ES-I3 (cell line): ENCODE measurements at regions not wholly inside any gene's neighbourhood (a gene's known extent, or its start where the extent isn't known, plus 50 kb on each side); places are given as distances from the start of the nearest gene placed in this dataset.
"Not testable (repeated sequence)": the region's sequence is repeated elsewhere in the genome, so short reads cannot be mapped to it uniquely, and the experiment has no call there.

ENCODE experiments used
- H3K36me3 ChIP-seq: 2 replicates; pipeline ENCODE4 v1.6.1; 2013; ENCODE audit warnings: mild to moderate bottlenecking, low read length, control low read depth, moderate library complexity; ENCODE audit not compliant: insufficient read depth
- H3K4me1 ChIP-seq: 2 replicates; pipeline ENCODE4 v1.6.1; 2013; ENCODE audit warnings: mild to moderate bottlenecking, control low read depth, low read length; ENCODE audit not compliant: insufficient read depth
- H3K9ac ChIP-seq: 2 replicates; pipeline ENCODE4 v1.6.1; 2013; ENCODE audit warnings: low read depth, mild to moderate bottlenecking, low read length, moderate library complexity
- H3K9me3 ChIP-seq: 2 replicates; pipeline ENCODE4 v1.6.1; 2013; ENCODE audit warnings: mild to moderate bottlenecking, low read length, moderate library complexity; ENCODE audit not compliant: control insufficient read depth, insufficient read depth

DNA sequence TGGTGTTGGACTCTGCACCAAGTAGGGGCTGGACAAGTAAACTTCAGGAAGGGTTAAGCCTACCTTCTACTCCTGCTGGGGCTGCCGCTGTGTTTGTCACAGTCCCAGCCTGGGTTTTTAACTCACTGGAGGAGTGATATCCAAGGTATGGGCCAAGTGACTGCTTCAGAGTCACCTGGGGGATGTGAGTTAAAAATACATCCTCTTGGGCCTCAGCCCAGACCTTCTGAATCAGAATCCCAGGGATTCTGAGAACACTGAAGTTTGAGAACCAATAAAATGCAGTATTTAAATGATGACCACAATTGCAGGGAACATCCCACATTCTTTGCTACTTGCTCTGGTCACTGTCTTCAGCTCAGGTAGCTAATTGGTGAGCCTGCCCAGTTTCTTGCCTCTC lies 95.1 kb upstream of the DNAH5 start:
- peaks cover 37% of the 10 kb centered on the region for H3K4me1 ChIP-seq
- no peaks in the 10 kb centered on the region for H3K36me3 ChIP-seq
- H3K9me3 ChIP-seq: no peaks in the 10 kb centered on the region
- no peak overlapping the region for H3K9ac ChIP-seq

DNA sequence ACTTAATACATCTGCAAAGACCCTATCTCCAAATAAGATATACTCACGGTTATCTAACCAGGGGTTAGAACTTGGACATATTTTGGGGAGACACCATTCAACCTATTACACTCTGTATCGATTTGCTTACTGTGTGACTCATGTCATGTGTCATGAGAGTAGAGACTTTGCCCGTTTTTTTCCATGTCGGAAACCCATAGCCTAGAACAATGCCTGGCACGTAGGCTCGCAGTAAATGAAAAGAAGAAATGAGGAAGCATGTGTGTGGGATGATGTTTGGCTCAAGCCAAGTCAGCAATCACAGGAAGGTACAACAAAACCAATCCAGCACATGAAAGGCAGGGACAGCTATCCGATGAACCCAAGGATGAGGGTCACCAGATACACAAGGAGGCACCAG lies 94.6 kb upstream of the DNAH5 start:
- Histone ChIP-seq H3K36me3 (no peaks in the 10 kb centered on the region), H3K9ac (no peak overlapping the region), H3K9me3 (no peaks in the 10 kb centered on the region), H3K4me1 (peaks cover 38% of the 10 kb centered on the region)

DNA sequence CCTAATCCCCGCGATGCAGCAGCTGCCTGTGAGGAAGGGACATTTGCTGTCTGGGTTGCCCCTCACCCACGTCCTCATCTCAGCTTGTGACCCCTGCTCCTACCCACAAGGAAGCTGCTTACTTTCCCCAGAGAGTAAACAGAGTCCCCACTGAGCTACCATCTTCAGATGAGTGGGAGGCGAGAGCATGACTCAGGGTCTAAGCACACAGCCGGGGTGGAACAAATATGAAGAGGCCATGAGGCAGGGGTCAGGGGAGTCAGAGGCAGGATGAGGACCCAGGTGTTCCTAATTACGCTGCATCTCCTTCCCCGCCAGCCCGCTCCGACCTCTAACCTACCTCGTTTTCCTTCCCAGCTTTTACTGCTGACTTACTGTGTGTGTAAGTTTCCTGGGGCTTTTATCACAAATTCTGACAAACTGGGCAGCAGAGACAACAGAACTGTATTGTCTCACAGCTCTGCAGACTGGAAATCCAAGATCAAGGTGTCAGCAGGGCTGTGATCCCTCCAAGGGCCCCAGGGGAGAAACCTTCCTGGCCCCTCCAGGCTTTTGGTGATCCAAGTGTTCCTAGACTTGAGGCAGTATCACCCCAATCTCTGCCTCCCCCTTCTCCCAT lies 94.0 kb upstream of the DNAH5 start:
- no peaks in the 10 kb centered on the region for H3K9me3 ChIP-seq
- no peaks in the 10 kb centered on the region for H3K36me3 ChIP-seq
- H3K9ac ChIP-seq: no peak overlapping the region
- H3K4me1 ChIP-seq: peaks cover 41% of the 10 kb centered on the region

DNA sequence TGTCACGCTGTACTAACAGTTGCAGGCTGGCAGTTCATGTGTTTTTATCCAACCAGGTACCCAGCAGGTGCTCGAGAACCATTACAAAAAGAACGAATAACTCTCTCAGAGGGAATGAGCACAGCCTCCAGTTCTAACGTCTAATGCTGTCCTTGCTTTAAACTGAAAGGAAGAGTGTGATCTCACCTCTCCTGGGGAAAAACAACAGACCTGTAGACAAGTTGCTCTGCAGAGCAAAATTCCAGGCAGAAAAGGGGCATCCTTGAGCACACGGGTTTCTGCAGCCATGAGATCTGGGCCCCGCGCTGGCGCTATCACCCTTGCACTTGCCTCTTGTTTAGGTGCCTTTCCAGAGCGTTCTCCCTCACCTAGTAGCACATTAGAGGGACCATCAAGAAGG lies 92.5 kb upstream of the DNAH5 start:
- Histone ChIP-seq H3K9ac (peak overlapping the region; percentile 43; the same call in 1 of the 2 replicates), H3K36me3 (no peaks in the 10 kb centered on the region), H3K4me1 (peaks cover 41% of the 10 kb centered on the region), H3K9me3 (no peaks in the 10 kb centered on the region)

DNA sequence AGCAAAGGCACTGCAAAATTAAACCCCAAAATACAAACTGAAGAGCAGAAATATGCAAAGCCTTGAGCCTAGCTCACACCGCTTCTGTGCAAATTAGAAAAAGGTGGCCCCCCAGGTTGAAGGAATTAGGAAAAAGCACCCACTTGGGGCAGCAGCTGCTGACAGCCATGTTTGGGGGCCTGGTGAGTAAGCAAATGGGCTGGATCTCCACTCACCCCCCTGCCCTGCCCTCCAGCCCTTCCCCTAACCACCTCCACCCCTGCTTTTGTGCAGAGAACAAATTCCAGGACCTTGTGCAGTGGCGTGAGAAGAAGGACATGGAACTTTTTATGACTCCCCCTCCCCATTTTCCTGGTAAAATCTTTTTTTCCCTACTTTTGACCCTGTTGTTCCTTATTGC lies 92.0 kb upstream of the DNAH5 start:
- Histone ChIP-seq H3K4me1 (peaks cover 41% of the 10 kb centered on the region), H3K9ac (peak overlapping the region; percentile 43; the same call in 1 of the 2 replicates)

DNA sequence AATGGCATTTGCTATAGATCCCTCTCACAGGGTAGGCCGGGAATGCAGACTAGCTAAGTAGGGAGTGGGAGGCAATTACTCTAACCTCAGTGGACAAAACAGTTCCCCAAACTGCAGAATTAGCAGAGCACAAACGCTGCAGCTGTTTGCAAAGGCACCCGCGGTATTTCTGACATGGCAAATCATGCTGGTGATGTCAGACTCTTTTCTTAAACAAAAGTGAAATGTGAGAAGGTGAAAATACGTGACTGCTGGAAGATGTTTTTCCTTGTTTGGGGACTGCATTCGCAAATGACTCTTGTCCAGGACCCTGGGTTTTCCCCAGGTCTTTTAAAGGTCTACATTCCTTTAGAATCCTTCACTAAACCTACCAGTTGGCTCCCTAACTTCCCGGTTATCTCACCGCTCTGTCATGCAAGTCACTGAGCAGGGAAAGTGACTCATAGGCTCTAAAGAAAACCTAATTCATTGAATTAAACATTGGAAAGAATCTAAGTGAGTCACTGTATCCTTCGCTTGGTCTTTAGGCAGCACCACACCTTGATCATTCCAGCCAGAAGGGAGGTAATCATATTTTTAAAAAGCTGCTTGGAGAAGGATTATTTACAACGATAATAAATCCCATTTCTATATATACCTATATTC lies 91.5 kb upstream of the DNAH5 start:
- H3K36me3 ChIP-seq: no peaks in the 10 kb centered on the region
- no peaks in the 10 kb centered on the region for H3K9me3 ChIP-seq
- peaks cover 41% of the 10 kb centered on the region for H3K4me1 ChIP-seq
- peak overlapping the region; percentile 43; the same call in 1 of the 2 replicates for H3K9ac ChIP-seq

More for the DNA sequence above, 92.0 kb upstream of the DNAH5 start:
- Histone ChIP-seq H3K9me3 (no peaks in the 10 kb centered on the region), H3K36me3 (no peaks in the 10 kb centered on the region)

DNA sequence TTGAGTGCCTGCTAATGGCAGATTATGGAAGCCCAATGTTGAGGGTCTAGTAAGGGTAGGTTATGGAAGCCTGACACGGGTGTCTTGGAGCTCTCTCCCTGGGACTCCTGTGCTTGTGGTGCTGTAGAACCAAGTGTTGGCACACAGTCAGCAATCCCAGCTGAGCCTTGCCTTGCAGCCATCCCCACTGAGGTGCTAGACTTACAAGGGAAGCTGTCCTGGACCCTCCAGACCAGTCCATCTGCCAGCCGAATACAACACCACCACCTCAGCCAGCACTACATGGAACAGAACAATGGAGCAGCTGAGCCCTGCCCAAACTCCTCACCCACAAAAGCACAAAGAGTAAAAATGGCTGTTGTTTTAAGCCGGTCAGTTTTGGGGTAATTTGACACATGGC lies 90.5 kb upstream of the DNAH5 start:
- Histone ChIP-seq H3K36me3 (no peaks in the 10 kb centered on the region), H3K9ac (peak overlapping the region; percentile 24), H3K4me1 (peaks cover 41% of the 10 kb centered on the region), H3K9me3 (no peaks in the 10 kb centered on the region)

DNA sequence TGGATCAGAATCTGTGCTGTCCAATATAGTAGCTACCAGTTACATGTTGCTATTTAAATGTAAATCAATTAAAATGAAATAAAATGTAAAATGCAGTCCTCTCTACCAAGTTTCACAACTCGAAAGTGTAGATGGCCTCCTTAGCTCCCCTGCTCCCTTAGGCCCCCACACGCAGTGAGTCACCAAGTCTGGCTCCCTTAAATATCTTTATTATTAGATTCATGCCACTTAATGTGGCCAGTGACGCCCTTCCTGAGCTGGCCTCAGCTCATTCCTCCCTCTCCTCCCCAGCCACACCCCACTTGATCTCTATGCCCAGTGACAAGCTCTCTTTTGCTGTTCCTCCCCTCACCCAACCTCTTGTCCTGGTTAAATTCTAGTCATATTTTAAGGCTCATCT lies 88.4 kb upstream of the DNAH5 start:
- Histone ChIP-seq H3K9ac (no peak overlapping the region), H3K36me3 (no peaks in the 10 kb centered on the region), H3K9me3 (no peaks in the 10 kb centered on the region), H3K4me1 (peaks cover 24% of the 10 kb centered on the region)

DNA sequence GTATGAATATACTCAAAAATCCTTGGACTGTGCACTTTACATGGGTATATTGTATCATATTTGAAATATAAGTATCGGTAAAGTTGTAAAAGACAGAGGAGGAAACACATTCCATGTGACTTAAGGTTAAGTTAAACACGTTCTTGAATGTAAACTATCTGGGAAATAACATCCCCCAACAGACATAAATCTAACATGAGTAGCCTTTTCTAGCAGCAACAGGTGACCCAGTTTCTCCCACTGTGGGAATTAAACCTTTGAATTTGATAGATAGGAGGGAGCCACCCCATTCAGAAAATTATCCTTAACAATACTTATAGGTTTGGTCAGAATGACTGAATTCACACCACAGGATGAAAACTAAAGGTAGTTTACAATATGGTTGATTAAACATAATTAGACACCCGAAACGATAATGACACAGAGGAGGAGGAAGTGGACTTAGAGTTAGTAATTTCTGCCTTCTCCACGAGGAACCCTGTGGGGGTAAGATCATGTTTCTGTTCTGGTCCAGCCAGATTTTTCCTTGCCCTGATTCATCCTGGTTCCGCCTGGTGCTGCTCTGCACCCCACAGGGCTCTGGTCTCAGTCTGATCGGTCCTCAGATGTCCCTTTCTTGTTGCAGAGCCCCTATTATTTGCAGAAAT lies 84.6 kb upstream of the DNAH5 start:
- Histone ChIP-seq H3K36me3 (no peaks in the 10 kb centered on the region), H3K9me3 (no peaks in the 10 kb centered on the region), H3K9ac (no peak overlapping the region), H3K4me1 (peaks cover 3% of the 10 kb centered on the region; the same call in 1 of the 2 replicates)

DNA sequence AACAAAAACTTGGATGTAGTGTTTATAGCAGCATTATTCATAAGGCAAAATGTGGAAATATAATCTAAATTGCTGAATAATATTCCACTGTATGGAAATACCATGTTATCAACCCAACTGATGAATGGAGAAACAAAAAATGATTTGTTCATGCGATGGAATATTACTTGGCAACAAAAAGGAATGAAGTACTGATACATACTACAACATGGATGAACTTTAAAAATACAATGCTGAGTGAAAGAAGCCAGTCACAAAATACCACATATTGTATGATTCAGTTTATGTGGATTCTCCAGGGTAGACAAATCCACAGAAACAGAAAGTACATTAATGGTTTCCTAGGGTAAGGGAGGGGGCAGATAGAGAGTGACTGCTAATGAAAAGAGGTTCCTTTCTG lies 83.7 kb upstream of the DNAH5 start:
- no peak overlapping the region for H3K9ac ChIP-seq
- H3K9me3 ChIP-seq: no peaks in the 10 kb centered on the region
- no peaks in the 10 kb centered on the region for H3K36me3 ChIP-seq
- no peaks in the 10 kb centered on the region for H3K4me1 ChIP-seq

DNA sequence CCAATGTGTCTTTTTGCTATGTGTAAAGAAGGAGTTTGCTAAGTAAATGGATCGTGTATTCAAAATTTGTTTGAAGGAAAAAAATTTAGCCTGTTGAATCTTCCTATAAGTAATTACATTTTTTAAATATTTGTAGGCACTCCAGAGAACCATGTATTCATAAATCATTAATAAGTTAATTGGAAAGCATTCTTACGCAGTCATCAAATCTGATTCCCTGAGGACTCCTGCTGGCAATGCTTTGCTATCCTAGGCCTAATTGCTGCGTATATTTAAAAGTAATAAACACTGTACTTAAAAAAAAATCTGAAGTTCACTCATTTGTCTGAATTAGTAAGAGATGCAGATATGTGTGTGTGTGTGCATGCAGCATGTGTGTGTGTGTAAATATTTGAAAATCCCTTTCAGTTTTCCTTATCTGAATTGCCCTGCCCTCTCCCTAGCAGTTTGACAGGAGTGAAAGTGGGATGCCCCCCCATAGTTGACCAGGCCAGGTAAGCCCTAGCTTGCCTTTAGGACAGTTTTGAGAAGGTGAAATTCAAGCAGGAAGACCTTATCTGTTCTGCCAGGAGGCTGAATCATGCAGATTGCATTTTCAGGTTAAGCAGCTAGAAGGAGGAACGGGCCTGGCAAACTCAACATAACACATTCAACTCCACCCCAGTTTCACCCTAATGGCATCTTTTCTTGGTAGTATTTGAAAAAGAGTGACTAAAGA lies 81.2 kb upstream of the DNAH5 start:
- Histone ChIP-seq H3K36me3 (no peaks in the 10 kb centered on the region), H3K9me3 (no peaks in the 10 kb centered on the region), H3K4me1 (no peaks in the 10 kb centered on the region), H3K9ac (no peak overlapping the region)

DNA sequence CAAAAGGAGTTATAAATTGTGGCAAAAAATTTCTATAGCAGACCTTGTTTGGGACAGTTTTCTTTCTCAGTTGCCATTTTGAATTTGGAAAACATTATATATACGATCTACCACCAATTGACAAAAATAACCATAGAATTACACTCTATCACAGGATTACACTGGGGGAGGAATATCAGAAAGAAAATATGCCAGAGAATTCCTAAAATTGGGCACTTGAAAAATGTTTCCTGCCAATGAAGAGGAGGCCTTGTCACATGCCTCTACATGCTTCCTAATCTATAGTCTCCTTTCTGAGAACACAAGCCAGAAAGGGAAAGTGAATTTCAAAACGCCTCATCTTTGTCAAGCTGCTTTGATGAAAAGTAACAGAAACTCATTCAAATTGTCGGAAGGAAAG lies 78.5 kb upstream of the DNAH5 start:
- H3K4me1 ChIP-seq: no peaks in the 10 kb centered on the region
- no peak overlapping the region for H3K9ac ChIP-seq
- H3K36me3 ChIP-seq: no peaks in the 10 kb centered on the region
- no peaks in the 10 kb centered on the region for H3K9me3 ChIP-seq

DNA sequence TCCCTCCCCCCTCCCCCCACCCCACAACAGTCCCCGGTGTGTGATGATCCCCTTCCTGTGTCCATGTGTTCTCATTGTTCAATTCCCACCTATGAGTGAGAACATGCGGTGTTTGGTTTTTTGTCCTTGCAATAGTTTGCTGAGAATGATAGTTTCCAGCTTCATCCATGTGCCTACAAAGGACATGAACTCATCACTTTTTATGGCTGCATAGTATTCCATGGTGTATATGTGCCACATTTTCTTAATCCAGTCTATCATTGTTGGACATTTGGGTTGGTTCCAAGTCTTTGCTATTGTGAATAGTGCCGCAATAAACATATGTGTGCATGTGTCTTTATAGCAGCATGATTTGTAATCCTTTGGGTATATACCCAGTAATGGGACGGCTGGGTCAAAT lies 76.5 kb upstream of the DNAH5 start:
- H3K9ac ChIP-seq: not testable (repeated sequence)

DNA sequence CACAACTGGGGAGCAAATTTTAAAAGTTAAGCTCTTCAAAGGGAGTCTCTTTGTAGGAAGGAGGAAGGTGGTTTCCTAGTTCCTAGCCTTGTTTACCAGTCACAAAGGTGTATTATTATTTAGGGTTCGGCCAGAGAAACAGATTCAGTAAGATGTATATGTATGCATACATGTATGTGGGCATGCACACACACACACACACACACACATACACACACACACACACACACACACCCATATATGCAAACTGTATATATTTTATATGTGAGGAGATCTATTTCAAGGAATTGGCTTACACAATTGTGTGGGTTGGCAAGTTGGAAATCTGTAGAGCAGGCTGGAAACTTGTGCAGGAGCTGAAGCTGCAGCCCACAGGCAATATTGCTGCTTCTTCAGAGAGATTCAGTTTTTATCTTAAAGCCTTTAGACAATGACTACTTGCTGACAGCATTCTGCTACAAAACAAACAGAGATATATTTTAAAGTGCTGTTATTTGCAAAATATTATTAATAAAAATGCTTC lies 75.3 kb upstream of the DNAH5 start:
- no peak overlapping the region for H3K9ac ChIP-seq
- no peaks in the 10 kb centered on the region for H3K36me3 ChIP-seq
- no peaks in the 10 kb centered on the region for H3K4me1 ChIP-seq

More for the DNA sequence above, 76.5 kb upstream of the DNAH5 start:
- H3K36me3 ChIP-seq, H3K4me1 ChIP-seq, H3K9me3 ChIP-seq: not testable (repeated sequence)

More for the DNA sequence above, 75.3 kb upstream of the DNAH5 start:
- H3K9me3 ChIP-seq: no peaks in the 10 kb centered on the region
